ENCODE measurements at regions not wholly inside any gene's neighbourhood (a gene's known extent, or its start where the extent isn't known, plus 50 kb on each side); places are given as distances from the start of the nearest gene placed in this dataset.

DNA sequence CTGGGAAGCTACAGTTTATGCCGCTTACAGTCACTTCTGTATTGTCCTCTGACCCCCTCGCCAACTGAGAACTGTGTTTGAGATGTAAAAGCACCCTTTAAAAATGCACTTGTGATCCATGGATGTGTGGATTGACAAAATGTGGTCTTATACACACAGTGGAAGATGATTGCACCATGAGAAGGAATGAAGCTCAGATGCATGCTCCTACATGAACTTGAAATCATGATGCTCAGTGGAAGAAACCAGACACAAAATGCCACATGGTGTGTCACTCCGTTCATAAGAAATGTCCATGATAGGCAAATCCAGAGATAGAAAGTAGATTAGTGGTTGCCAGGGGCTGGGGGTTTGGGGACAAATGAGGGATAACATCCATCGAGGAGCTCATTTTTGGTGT, 58.0 kb downstream of the PITPNM2 start:
- TF ChIP-seq, protein P1, sequence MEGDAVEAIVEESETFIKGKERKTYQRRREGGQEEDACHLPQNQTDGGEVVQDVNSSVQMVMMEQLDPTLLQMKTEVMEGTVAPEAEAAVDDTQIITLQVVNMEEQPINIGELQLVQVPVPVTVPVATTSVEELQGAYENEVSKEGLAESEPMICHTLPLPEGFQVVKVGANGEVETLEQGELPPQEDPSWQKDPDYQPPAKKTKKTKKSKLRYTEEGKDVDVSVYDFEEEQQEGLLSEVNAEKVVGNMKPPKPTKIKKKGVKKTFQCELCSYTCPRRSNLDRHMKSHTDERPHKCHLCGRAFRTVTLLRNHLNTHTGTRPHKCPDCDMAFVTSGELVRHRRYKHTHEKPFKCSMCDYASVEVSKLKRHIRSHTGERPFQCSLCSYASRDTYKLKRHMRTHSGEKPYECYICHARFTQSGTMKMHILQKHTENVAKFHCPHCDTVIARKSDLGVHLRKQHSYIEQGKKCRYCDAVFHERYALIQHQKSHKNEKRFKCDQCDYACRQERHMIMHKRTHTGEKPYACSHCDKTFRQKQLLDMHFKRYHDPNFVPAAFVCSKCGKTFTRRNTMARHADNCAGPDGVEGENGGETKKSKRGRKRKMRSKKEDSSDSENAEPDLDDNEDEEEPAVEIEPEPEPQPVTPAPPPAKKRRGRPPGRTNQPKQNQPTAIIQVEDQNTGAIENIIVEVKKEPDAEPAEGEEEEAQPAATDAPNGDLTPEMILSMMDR (IDR thresholded peaks at IDR 0.05), result no peak
- TF ChIP-seq POLR2A (IDR thresholded peaks at IDR 0.05) (no peak), POLR2AphosphoS5 (IDR thresholded peaks at IDR 0.05) (no peak)
